Stomach (tissue), 8 donors: ENCODE measurements at regions not wholly inside any gene's neighbourhood (a gene's known extent, or its start where the extent isn't known, plus 50 kb on each side); places are given as distances from the start of the nearest gene placed in this dataset.

Source experiments
- DNase-seq, 2 donors: peaks; one replicate each; pipeline versions ENCODE4 v3.0.0 to v3.0.0-alpha.2; 2013 to 2019
- H3K27ac ChIP-seq, 5 donors: fragments of 200-600 bp in 4 of 5; sonication (generic) in 4 of 5; one replicate each; pipeline ENCODE4 v1.5.1; 2013 to 2019; ENCODE audit warnings: mild to moderate bottlenecking in 1 of 5, moderate library complexity in 1 of 5
- H3K27me3 ChIP-seq, 3 donors: fragments of 200-600 bp; sonication (generic); one replicate each; pipeline ENCODE4 v1.5.1; 2017 to 2019; ENCODE audit warnings: mixed run types in 1 of 3
- H3K36me3 ChIP-seq, 4 donors: fragments of 200-600 bp; sonication (generic); 1 replicate in 3 of 4; 2 replicates in 1 of 4; pipeline ENCODE4 v1.5.1; 2016 to 2019
- H3K4me1 ChIP-seq, 4 donors: fragments of 200-600 bp; sonication (generic); one replicate each; pipeline ENCODE4 v1.5.1; 2016 to 2019
- H3K4me3 ChIP-seq, 4 donors: fragments of 200-600 bp; sonication (generic) in 3 of 4; one replicate each; pipeline ENCODE4 v1.5.1; 2016 to 2019; ENCODE audit warnings: mild to moderate bottlenecking in 1 of 4
- H3K9me3 ChIP-seq, 4 donors: fragments of 200-600 bp; sonication (generic); one replicate each; pipeline ENCODE4 v1.5.1; 2016 to 2019
- EP300 ChIP-seq: sonication (generic); formaldehyde crosslinking; IDR thresholded peaks from one replicate; pipeline ENCODE4 v1.6.1; 2017; ENCODE audit warnings: antibody characterized with exemption
- POLR2A ChIP-seq, 4 donors: fragments of 450-650 bp; IDR thresholded peaks; one replicate each; pipeline ENCODE4 v1.6.1; 2016; ENCODE audit warnings: antibody characterized with exemption in 4 of 4, control low read depth in 2 of 4, mild to moderate bottlenecking in 1 of 4, moderate library complexity in 1 of 4
- POLR2AphosphoS5 ChIP-seq, 3 donors: sonication (generic); formaldehyde crosslinking; IDR thresholded peaks; one replicate each; pipeline ENCODE4 v1.6.1; 2016; ENCODE audit warnings: antibody characterized with exemption in 3 of 3
- WGBS, 5 donors: extraction: QIAGEN DNeasy Blood & Tissue Kit in 3 of 5; methylation state at CpG; one replicate each; pipeline versions ENCODE4 v1.1.5 to v1.1.7; 2013 to 2018; 5-methylcytosine and 5-hydroxymethylcytosine counted together
- intact Hi-C: fragments of 100-400 bp; cut with DNase I; formaldehyde crosslinking; loops from one replicate; pipeline ENCODE4 v1.15.1; 2023; ENCODE audit warnings: low total_unique reads
- TF ChIP-seq, protein P1 (sequence below), 7 experiments: fragments of 450-650 bp in 4 of 7; fragments of 200-600 bp in 3 of 7; sonication (generic) in 3 of 7; IDR thresholded peaks; one replicate each; pipeline ENCODE4 v1.5.1; 2016 to 2019; ENCODE audit warnings: antibody characterized with exemption in 7 of 7, control low read depth in 2 of 7, mild to moderate bottlenecking in 1 of 7
- donor health status: healthy with polysubstance abuse.
- donor health status: Bipolar disorder and iron deficiency.
- donor health status: healthy.

GRCh38 chr10:131442271-131442670 is 130.8 kb upstream of the TCERG1L start:
- Histone ChIP-seq H3K36me3 (no peaks in the 10 kb centered on the region), H3K27ac (no peak overlapping the region), H3K4me3 (no peak overlapping the region), H3K4me1 (no peaks in the 10 kb centered on the region), H3K9me3 (no peaks in the 10 kb centered on the region), H3K27me3 (peaks cover 0 to 79% (median 10%) of the 10 kb centered on the region in 3 donors)
- DNase-seq = no peak
- TF ChIP-seq, protein P1, sequence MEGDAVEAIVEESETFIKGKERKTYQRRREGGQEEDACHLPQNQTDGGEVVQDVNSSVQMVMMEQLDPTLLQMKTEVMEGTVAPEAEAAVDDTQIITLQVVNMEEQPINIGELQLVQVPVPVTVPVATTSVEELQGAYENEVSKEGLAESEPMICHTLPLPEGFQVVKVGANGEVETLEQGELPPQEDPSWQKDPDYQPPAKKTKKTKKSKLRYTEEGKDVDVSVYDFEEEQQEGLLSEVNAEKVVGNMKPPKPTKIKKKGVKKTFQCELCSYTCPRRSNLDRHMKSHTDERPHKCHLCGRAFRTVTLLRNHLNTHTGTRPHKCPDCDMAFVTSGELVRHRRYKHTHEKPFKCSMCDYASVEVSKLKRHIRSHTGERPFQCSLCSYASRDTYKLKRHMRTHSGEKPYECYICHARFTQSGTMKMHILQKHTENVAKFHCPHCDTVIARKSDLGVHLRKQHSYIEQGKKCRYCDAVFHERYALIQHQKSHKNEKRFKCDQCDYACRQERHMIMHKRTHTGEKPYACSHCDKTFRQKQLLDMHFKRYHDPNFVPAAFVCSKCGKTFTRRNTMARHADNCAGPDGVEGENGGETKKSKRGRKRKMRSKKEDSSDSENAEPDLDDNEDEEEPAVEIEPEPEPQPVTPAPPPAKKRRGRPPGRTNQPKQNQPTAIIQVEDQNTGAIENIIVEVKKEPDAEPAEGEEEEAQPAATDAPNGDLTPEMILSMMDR (IDR thresholded peaks at IDR 0.05) = no peak
- no peak for TF ChIP-seq POLR2AphosphoS5 (IDR thresholded peaks at IDR 0.05)
- TF ChIP-seq POLR2A (IDR thresholded peaks at IDR 0.05) = no peak
- no peak for TF ChIP-seq EP300
- WGBS, 5 donors = 66 to 77% (median 72%) methylated on average over 8 of the region's 8 CpGs
- intact Hi-C loops = no loop called here

GRCh38 chr10:131444286-131444685 is 132.8 kb upstream of the TCERG1L start:
- Histone ChIP-seq H3K27ac (no peak overlapping the region), H3K4me3 (no peak overlapping the region), H3K36me3 (no peaks in the 10 kb centered on the region), H3K4me1 (no peaks in the 10 kb centered on the region), H3K27me3 (peaks cover 0 to 69% (median 9%) of the 10 kb centered on the region in 3 donors), H3K9me3 (no peaks in the 10 kb centered on the region)
- DNase-seq = no peak
- TF ChIP-seq POLR2AphosphoS5 (IDR thresholded peaks at IDR 0.05) (no peak), POLR2A (IDR thresholded peaks at IDR 0.05) (no peak), EP300 (no peak)
- TF ChIP-seq, protein P1 (IDR thresholded peaks at IDR 0.05) = no peak
- intact Hi-C loops = no loop called here

GRCh38 chr10:131444862-131445461 is 133.4 kb upstream of the TCERG1L start:
- Histone ChIP-seq H3K36me3 (no peaks in the 10 kb centered on the region), H3K4me1 (no peaks in the 10 kb centered on the region), H3K27me3 (peaks cover 0 to 62% (median 5%) of the 10 kb centered on the region in 3 donors), H3K27ac (no peak overlapping the region), H3K9me3 (no peaks in the 10 kb centered on the region), H3K4me3 (no peak overlapping the region)
- DNase-seq = peak in 1 of 2 donors; percentile 26
- intact Hi-C loops = no loop called here
- 38 to 61% (median 52%) methylated on average over 10 to 12 of the region's 12 CpGs for WGBS, 5 donors
- TF ChIP-seq POLR2A (IDR thresholded peaks at IDR 0.05) (no peak), EP300 (no peak), POLR2AphosphoS5 (IDR thresholded peaks at IDR 0.05) (no peak)
- TF ChIP-seq, protein P1 (IDR thresholded peaks at IDR 0.05) = no peak

- Histone ChIP-seq H3K27me3 (peaks cover 0 to 56% (median 5%) of the 10 kb centered on the region in 3 donors), H3K4me3 (no peak overlapping the region), H3K9me3 (no peaks in the 10 kb centered on the region), H3K27ac (no peak overlapping the region), H3K36me3 (no peaks in the 10 kb centered on the region), H3K4me1 (no peaks in the 10 kb centered on the region)
- intact Hi-C loops = no loop called here
- WGBS, 5 donors = 80 to 89% (median 83%) methylated on average over 8 of the region's 8 CpGs
- DNase-seq = no peak
- TF ChIP-seq, protein P1 (IDR thresholded peaks at IDR 0.05) = no peak
- TF ChIP-seq POLR2A (IDR thresholded peaks at IDR 0.05) (no peak), POLR2AphosphoS5 (IDR thresholded peaks at IDR 0.05) (no peak), EP300 (no peak)
These were observed 134.1 kb upstream of the TCERG1L start for GRCh38 chr10:131445623-131446022.
